ENCODE measurements at regions not wholly inside any gene's neighbourhood (a gene's known extent, or its start where the extent isn't known, plus 50 kb on each side); places are given as distances from the start of the nearest gene placed in this dataset.

DNA sequence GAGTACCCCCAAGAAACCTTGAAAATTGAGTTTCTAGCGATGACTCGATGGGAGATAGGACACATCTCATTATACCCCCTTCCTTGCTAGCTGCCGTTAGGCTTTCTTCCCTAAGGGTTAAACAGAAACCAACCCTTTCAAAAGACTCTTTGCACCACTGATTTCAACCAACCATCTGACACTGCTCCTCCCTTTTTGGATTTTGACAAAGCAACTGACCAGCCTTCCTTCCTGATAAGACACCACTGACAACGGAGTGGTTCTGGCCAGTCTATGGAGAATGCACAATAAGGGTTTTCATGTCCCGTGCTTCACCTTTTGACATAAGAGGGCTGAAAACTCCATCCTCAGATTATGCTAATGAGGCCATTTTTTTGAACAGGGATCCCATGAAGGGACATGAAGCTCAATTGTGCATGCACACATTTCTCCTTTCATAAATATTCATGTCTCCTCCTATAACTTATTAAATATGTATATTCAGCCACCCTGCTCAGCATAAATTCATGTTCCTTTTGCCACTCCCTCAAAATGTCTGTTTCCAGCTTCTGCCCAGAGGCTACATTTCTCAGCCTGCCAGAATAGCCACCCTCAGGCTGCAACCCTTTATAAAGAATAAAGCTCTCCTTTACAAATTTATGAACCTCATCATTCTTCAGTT, 52.8 kb upstream of the SLC35F5 start:
- Histone ChIP-seq H3K9me3 (no peaks in the 10 kb centered on the region), H3K27me3 (no peaks in the 10 kb centered on the region), H3K36me3 (no peaks in the 10 kb centered on the region), H3K4me3 (no peak overlapping the region), H3K4me1 (no peaks in the 10 kb centered on the region), H3K27ac (no peak overlapping the region)
- 84 to 89% methylated on average over 5 of the region's 5 CpGs for WGBS, 2 donors (ENCODE audit: low coverage in 1 of 2)
- TF ChIP-seq EP300 (IDR thresholded peaks at IDR 0.05) (no peak), POLR2A (IDR thresholded peaks at IDR 0.05) (no peak), POLR2AphosphoS5 (IDR thresholded peaks at IDR 0.05) (no peak)
- TF ChIP-seq, protein P1, sequence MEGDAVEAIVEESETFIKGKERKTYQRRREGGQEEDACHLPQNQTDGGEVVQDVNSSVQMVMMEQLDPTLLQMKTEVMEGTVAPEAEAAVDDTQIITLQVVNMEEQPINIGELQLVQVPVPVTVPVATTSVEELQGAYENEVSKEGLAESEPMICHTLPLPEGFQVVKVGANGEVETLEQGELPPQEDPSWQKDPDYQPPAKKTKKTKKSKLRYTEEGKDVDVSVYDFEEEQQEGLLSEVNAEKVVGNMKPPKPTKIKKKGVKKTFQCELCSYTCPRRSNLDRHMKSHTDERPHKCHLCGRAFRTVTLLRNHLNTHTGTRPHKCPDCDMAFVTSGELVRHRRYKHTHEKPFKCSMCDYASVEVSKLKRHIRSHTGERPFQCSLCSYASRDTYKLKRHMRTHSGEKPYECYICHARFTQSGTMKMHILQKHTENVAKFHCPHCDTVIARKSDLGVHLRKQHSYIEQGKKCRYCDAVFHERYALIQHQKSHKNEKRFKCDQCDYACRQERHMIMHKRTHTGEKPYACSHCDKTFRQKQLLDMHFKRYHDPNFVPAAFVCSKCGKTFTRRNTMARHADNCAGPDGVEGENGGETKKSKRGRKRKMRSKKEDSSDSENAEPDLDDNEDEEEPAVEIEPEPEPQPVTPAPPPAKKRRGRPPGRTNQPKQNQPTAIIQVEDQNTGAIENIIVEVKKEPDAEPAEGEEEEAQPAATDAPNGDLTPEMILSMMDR (IDR thresholded peaks at IDR 0.05): no peak
- no peak for ATAC-seq

DNA sequence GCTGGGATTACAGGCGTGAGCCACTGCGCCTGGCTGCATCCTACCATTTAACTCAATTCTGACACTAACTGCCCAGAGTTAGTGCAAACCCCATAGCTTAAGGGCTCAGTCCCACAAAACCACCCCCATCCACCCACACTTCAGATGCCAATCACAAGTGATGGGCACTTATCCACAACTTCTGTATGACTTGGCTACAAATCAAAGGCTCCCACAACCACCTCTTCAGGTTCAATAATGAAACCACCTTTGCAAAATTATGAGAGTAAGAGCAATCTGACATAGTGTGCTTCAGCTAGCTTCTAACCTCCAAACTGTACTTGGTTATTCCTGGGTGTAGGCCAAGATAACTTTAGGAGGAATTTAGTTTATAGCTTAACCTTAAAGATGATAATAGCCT, 51.3 kb upstream of the SLC35F5 start:
- ATAC-seq: no peak
- H3K9me3 ChIP-seq: no peaks in the 10 kb centered on the region
- 100% methylated on average over 2 of the region's 2 CpGs for WGBS, 2 donors (ENCODE audit: low coverage in 1 of 2)

DNA sequence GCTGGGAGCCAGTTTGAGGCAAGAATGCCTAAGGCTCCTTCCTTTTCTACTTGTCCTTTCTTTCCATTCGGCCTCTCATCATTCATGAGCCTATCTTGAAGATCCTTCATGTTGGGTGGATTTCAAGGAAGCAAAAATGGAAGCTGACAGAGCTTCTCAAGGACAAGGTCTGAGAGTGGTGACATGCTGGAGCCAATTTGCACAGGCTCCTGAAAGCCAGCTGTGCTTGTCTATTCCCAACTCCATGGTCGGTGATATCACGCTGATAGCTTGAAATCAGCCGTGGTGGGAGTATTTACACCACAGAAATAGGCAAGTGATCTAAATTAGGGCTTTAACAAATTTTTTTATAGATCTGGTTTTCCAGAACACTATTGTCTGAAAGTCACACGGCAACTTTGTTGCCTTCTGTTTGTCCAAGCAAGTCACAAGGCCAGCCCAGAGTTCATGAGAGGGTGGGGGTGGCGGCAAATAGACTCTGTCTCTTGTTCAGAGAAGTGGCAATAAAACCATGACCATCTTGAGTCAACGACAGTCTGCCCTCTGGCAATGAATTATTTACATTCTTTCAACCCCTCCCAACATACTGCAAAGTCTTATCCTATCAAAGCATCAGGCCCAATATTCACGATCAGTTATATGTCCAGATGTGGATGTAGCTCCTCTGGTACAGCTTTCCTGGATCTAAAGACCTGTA, 49.9 kb upstream of the SLC35F5 start:
- H3K27me3 ChIP-seq: no peaks in the 10 kb centered on the region
- no peak overlapping the region for H3K27ac ChIP-seq
- no peak for TF ChIP-seq POLR2A (IDR thresholded peaks at IDR 0.05)
- TF ChIP-seq EP300 (IDR thresholded peaks at IDR 0.05): no peak
- TF ChIP-seq, protein P1 (IDR thresholded peaks at IDR 0.05): no peak
- no peak for TF ChIP-seq POLR2AphosphoS5 (IDR thresholded peaks at IDR 0.05)
- H3K4me1 ChIP-seq: no peaks in the 10 kb centered on the region
- 77 to 90% methylated on average over 5 to 7 of the region's 8 CpGs for WGBS, 2 donors (ENCODE audit: low coverage in 1 of 2)
- H3K36me3 ChIP-seq: no peaks in the 10 kb centered on the region
- ATAC-seq: no peak
- H3K9me3 ChIP-seq: no peaks in the 10 kb centered on the region
- no peak overlapping the region for H3K4me3 ChIP-seq

More for the DNA sequence above, 51.3 kb upstream of the SLC35F5 start:
- Histone ChIP-seq H3K36me3 (no peaks in the 10 kb centered on the region), H3K27me3 (no peaks in the 10 kb centered on the region), H3K4me1 (no peaks in the 10 kb centered on the region), H3K4me3 (no peak overlapping the region), H3K27ac (no peak overlapping the region)
- TF ChIP-seq, protein P1 (IDR thresholded peaks at IDR 0.05): no peak
- TF ChIP-seq POLR2A (IDR thresholded peaks at IDR 0.05) (no peak), EP300 (IDR thresholded peaks at IDR 0.05) (no peak), POLR2AphosphoS5 (IDR thresholded peaks at IDR 0.05) (no peak)
